ENCODE measurements at regions not wholly inside any gene's neighbourhood (a gene's known extent, or its start where the extent isn't known, plus 50 kb on each side); places are given as distances from the start of the nearest gene placed in this dataset.

- no peak for DNase-seq
Measured at GRCh38 chr2:220513573-220514288, 886.3 kb downstream of the SLC4A3 start.

GRCh38 chr2:220521551-220521950 is 894.1 kb downstream of the SLC4A3 start:
- DNase-seq: no peak

- no peak for DNase-seq
Measured at GRCh38 chr2:220528180-220528675, 900.8 kb downstream of the SLC4A3 start.

GRCh38 chr2:220531216-220531615 is 903.8 kb downstream of the SLC4A3 start:
- no peak for DNase-seq

GRCh38 chr2:220533485-220533884 is 906.1 kb downstream of the SLC4A3 start:
- no peak for DNase-seq

- no peak for DNase-seq
Measured at GRCh38 chr2:220539481-220539880, 912.1 kb downstream of the SLC4A3 start.

GRCh38 chr2:220544049-220544448 is 916.6 kb downstream of the SLC4A3 start:
- DNase-seq: no peak

- no peak for DNase-seq
Measured at GRCh38 chr2:220550995-220551700, 923.7 kb downstream of the SLC4A3 start.

GRCh38 chr2:220552790-220553535 is 925.5 kb downstream of the SLC4A3 start:
- DNase-seq: no peak

- DNase-seq: no peak
Measured at GRCh38 chr2:220555961-220556630, 928.7 kb downstream of the SLC4A3 start.

GRCh38 chr2:220556658-220557057 is 929.2 kb downstream of the SLC4A3 start:
- DNase-seq: no peak

- DNase-seq: no peak
Measured at GRCh38 chr2:220560192-220560591, 932.8 kb downstream of the SLC4A3 start.

- DNase-seq: no peak
Measured at GRCh38 chr2:220562375-220563140, 935.1 kb downstream of the SLC4A3 start.

- no peak for DNase-seq
Measured at GRCh38 chr2:220568296-220568695, 940.9 kb downstream of the SLC4A3 start.

GRCh38 chr2:220569112-220569897 is 941.9 kb downstream of the SLC4A3 start:
- DNase-seq: no peak

- no peak for DNase-seq
Measured at GRCh38 chr2:220572385-220572784, 945.0 kb downstream of the SLC4A3 start.

- no peak for DNase-seq
Measured at GRCh38 chr2:220574038-220574437, 946.6 kb downstream of the SLC4A3 start.

GRCh38 chr2:220575963-220576362 is 948.5 kb downstream of the SLC4A3 start:
- no peak for DNase-seq

- DNase-seq: no peak
Measured at GRCh38 chr2:220579452-220579851, 952.0 kb downstream of the SLC4A3 start.

- no peak for DNase-seq
Measured at GRCh38 chr2:220580113-220580512, 952.7 kb downstream of the SLC4A3 start.

- DNase-seq: no peak
Measured at GRCh38 chr2:220583725-220584124, 956.3 kb downstream of the SLC4A3 start.

Data from GOT3 (cell line).